ENCODE measurements at regions not wholly inside any gene's neighbourhood (a gene's known extent, or its start where the extent isn't known, plus 50 kb on each side); places are given as distances from the start of the nearest gene placed in this dataset.

- TF ChIP-seq EZH2 (IDR thresholded peaks at IDR 0.05) (no peak), POLR2AphosphoS5 (IDR thresholded peaks at IDR 0.05; ENCODE audit: borderline replicate concordance, low read depth, low read length) (no peak)
Observed at GRCh38 chr2:54053830-54054229, 61.6 kb upstream of the ACYP2 start.

Data from SK-N-MC (cell line).